A673 (cell line): ENCODE measurements at regions not wholly inside any gene's neighbourhood (a gene's known extent, or its start where the extent isn't known, plus 50 kb on each side); places are given as distances from the start of the nearest gene placed in this dataset.

Source experiments
- BruUV-seq: library from RNA; stranded (reverse); fragments of 400-500 nt; replicated peaks from 2 replicates; lab custom pipeline; 2021; lab: Mats Ljungman, UMichigan
- CTCF ChIA-PET: fragments of 300-600 bp; sonication (Branson Sonifier 250); formaldehyde crosslinking; loops from one replicate; lab custom pipeline; 2022; ENCODE audit warnings: antibody characterized with exemption; lab: Charles Lee
- POLR2A ChIA-PET: fragments of 300-600 bp; sonication (Branson Sonifier 250); formaldehyde crosslinking; loops from one replicate; lab custom pipeline; 2022; ENCODE audit warnings: antibody characterized with exemption; ENCODE audit not compliant: low non-redundant PET; lab: Charles Lee
- DNase-seq: peaks from one replicate; pipeline ENCODE4 v3.0.0-alpha.2; 2015; ENCODE audit warnings: low spot score
- H3K27ac ChIP-seq: fragments of 200-600 bp; sonication (generic); 2 replicates; pipeline ENCODE4 v1.5.1; 2016; ENCODE audit warnings: mixed run types, low read depth, mild to moderate bottlenecking, mixed read lengths, antibody characterized with exemption, low read length; ENCODE audit not compliant: poor library complexity, severe bottlenecking
- H3K27me3 ChIP-seq: fragments of 200-600 bp; sonication (generic); replicated peaks from 2 replicates; pipeline ENCODE4 v1.6.1; 2017; ENCODE audit warnings: mixed run types, low read depth, mild to moderate bottlenecking, mixed read lengths, antibody characterized with exemption, low read length; ENCODE audit not compliant: insufficient read depth, poor library complexity
- H3K36me3 ChIP-seq: fragments of 200-600 bp; sonication (generic); 2 replicates; pipeline ENCODE4 v1.6.1; 2016; ENCODE audit warnings: mixed run types, mild to moderate bottlenecking, mixed read lengths, antibody characterized with exemption, low read length; ENCODE audit not compliant: insufficient read depth, poor library complexity, severe bottlenecking
- H3K4me1 ChIP-seq: fragments of 200-600 bp; sonication (generic); 2 replicates; pipeline ENCODE4 v1.6.1; 2017; ENCODE audit warnings: mixed run types, mild to moderate bottlenecking, mixed read lengths, antibody characterized with exemption, low read length; ENCODE audit not compliant: insufficient read depth, poor library complexity, severe bottlenecking
- H3K4me3 ChIP-seq: fragments of 200-600 bp; sonication (generic); 2 replicates; pipeline ENCODE4 v1.5.1; 2016; ENCODE audit warnings: low read depth, mixed run types, mild to moderate bottlenecking, mixed read lengths, low read length; ENCODE audit not compliant: poor library complexity, severe bottlenecking
- H3K9me3 ChIP-seq: fragments of 200-600 bp; sonication (generic); 2 replicates; pipeline ENCODE4 v1.6.1; 2016; ENCODE audit warnings: mixed run types, low read depth, mild to moderate bottlenecking, mixed read lengths, antibody characterized with exemption, low read length; ENCODE audit not compliant: poor library complexity, severe bottlenecking
- CTCF ChIP-seq: fragments of 300-800, 200-600 bp; sonication (generic); conservative IDR thresholded peaks from 2 replicates; pipeline ENCODE4 v1.5.1; 2017; ENCODE audit warnings: low read depth, mild to moderate bottlenecking, antibody characterized with exemption, low read length, moderate library complexity, mixed read lengths
- EZH2 ChIP-seq: fragments of 200-600 bp; sonication (generic); IDR thresholded peaks from 2 replicates; pipeline ENCODE4 v1.6.1; 2017; ENCODE audit warnings: borderline replicate concordance, low read depth, mild to moderate bottlenecking, mixed read lengths, antibody characterized with exemption, low read length; ENCODE audit not compliant: poor library complexity, severe bottlenecking
- intact Hi-C: fragments of 100-400 bp; cut with micrococcal nuclease; formaldehyde crosslinking; loops from one replicate; pipeline ENCODE4 v1.10.0; 2022; ENCODE audit not compliant: unreplicated experiment

- no peak overlapping the region for H3K4me3 ChIP-seq
- ChIA-PET POLR2A (no interaction called here), CTCF (no interaction called here)
- no peaks in the 10 kb centered on the region for H3K36me3 ChIP-seq
- H3K27ac ChIP-seq = no peak overlapping the region
- DNase-seq = no peak
- H3K27me3 ChIP-seq = no peaks in the 10 kb centered on the region
- TF ChIP-seq EZH2 (no peak), CTCF (no peak)
- H3K9me3 ChIP-seq = no peaks in the 10 kb centered on the region
- BruUV-seq = no TSS peak
- intact Hi-C loops = loop anchor here (5.0 kb wide), 1 partner anchor 224 kb away; no protein-coding TSS in a partner anchor
- peaks cover 12% of the 10 kb centered on the region for H3K4me1 ChIP-seq
These were observed 611.2 kb upstream of the MGMT start for GRCh38 chr10:128855618-128856428.

- Histone ChIP-seq H3K36me3 (no peaks in the 10 kb centered on the region), H3K9me3 (no peaks in the 10 kb centered on the region), H3K27ac (no peak overlapping the region), H3K27me3 (no peaks in the 10 kb centered on the region), H3K4me1 (peaks cover 5% of the 10 kb centered on the region), H3K4me3 (no peak overlapping the region)
- POLR2A ChIA-PET = no interaction called here
- no TSS peak for BruUV-seq
- intact Hi-C loops = loop anchor here (5.0 kb wide), 1 partner anchor 228 kb away; no protein-coding TSS in a partner anchor
- CTCF ChIA-PET = no interaction called here
- DNase-seq = peak; percentile 73
- TF ChIP-seq EZH2 (no peak), CTCF (peak; percentile 86)
These were observed 607.2 kb upstream of the MGMT start for GRCh38 chr10:128859738-128860386.

GRCh38 chr10:128860574-128860973 is 606.5 kb upstream of the MGMT start:
- H3K4me1 ChIP-seq = no peaks in the 10 kb centered on the region
- no peak overlapping the region for H3K4me3 ChIP-seq
- intact Hi-C loops = no loop called here
- no peaks in the 10 kb centered on the region for H3K36me3 ChIP-seq
- no peak overlapping the region for H3K27ac ChIP-seq
- H3K9me3 ChIP-seq = no peaks in the 10 kb centered on the region
- TF ChIP-seq EZH2 (no peak), CTCF (no peak)
- DNase-seq = no peak
- CTCF ChIA-PET = no interaction called here
- no TSS peak for BruUV-seq
- POLR2A ChIA-PET = no interaction called here
- no peaks in the 10 kb centered on the region for H3K27me3 ChIP-seq
